ENCODE measurements at regions not wholly inside any gene's neighbourhood (a gene's known extent, or its start where the extent isn't known, plus 50 kb on each side); places are given as distances from the start of the nearest gene placed in this dataset.

- TF ChIP-seq, protein P1, sequence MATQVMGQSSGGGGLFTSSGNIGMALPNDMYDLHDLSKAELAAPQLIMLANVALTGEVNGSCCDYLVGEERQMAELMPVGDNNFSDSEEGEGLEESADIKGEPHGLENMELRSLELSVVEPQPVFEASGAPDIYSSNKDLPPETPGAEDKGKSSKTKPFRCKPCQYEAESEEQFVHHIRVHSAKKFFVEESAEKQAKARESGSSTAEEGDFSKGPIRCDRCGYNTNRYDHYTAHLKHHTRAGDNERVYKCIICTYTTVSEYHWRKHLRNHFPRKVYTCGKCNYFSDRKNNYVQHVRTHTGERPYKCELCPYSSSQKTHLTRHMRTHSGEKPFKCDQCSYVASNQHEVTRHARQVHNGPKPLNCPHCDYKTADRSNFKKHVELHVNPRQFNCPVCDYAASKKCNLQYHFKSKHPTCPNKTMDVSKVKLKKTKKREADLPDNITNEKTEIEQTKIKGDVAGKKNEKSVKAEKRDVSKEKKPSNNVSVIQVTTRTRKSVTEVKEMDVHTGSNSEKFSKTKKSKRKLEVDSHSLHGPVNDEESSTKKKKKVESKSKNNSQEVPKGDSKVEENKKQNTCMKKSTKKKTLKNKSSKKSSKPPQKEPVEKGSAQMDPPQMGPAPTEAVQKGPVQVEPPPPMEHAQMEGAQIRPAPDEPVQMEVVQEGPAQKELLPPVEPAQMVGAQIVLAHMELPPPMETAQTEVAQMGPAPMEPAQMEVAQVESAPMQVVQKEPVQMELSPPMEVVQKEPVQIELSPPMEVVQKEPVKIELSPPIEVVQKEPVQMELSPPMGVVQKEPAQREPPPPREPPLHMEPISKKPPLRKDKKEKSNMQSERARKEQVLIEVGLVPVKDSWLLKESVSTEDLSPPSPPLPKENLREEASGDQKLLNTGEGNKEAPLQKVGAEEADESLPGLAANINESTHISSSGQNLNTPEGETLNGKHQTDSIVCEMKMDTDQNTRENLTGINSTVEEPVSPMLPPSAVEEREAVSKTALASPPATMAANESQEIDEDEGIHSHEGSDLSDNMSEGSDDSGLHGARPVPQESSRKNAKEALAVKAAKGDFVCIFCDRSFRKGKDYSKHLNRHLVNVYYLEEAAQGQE (IDR thresholded peaks at IDR 0.05; ENCODE audit: borderline replicate concordance in 1 of 2, low read depth in 1 of 2, low read length in 2 of 2) = no peak
- no peak for TF ChIP-seq CTCF (CRISPR knock-in tag; IDR thresholded peaks at IDR 0.05)
- no peak for TF ChIP-seq BHLHE40 (IDR thresholded peaks at IDR 0.05; ENCODE audit: low read length)
- no peak for TF ChIP-seq ZNF713 (CRISPR knock-in tag; IDR thresholded peaks at IDR 0.05)
- TF ChIP-seq TEAD3 (CRISPR knock-in tag; optimal IDR thresholded peaks at IDR 0.05; ENCODE audit: borderline replicate concordance) = no peak
- no peak for TF ChIP-seq PAX8 (CRISPR knock-in tag; IDR thresholded peaks at IDR 0.05; ENCODE audit: borderline replicate concordance)
These were observed 61.2 kb upstream of the DPH5 start for GRCh38 chr1:101086783-101087182.

Data from HepG2 (cell line).